ENCODE measurements at regions not wholly inside any gene's neighbourhood (a gene's known extent, or its start where the extent isn't known, plus 50 kb on each side); places are given as distances from the start of the nearest gene placed in this dataset.
A peak's percentile ranks its signal among the peaks of the same experiment; 100 is the strongest.

GRCh38 chr1:244237445-244237844 is 186.4 kb downstream of the ZBTB18 start:
- ATAC-seq (no peak), DNase-seq (no peak)
- intact Hi-C loops (cut with micrococcal nuclease) = no loop called here

GRCh38 chr1:244239261-244239770 is 188.2 kb downstream of the ZBTB18 start:
- DNase-seq (no peak), ATAC-seq (no peak)
- intact Hi-C loops (cut with micrococcal nuclease) = no loop called here

GRCh38 chr1:244241438-244241837 is 190.4 kb downstream of the ZBTB18 start:
- intact Hi-C loops (cut with micrococcal nuclease) = no loop called here
- ATAC-seq (no peak), DNase-seq (no peak)

GRCh38 chr1:244242446-244242845 is 191.4 kb downstream of the ZBTB18 start:
- intact Hi-C loops (cut with micrococcal nuclease) = no loop called here
- ATAC-seq (no peak), DNase-seq (no peak)

- DNase-seq (no peak), ATAC-seq (no peak)
- intact Hi-C loops (cut with micrococcal nuclease) = no loop called here
Observed at GRCh38 chr1:244246334-244246733, 195.3 kb downstream of the ZBTB18 start.

- DNase-seq (no peak), ATAC-seq (no peak)
- intact Hi-C loops (cut with micrococcal nuclease) = no loop called here
Observed at GRCh38 chr1:244248426-244248825, 197.3 kb downstream of the ZBTB18 start.

GRCh38 chr1:244252211-244252610 is 199.5 kb downstream of the ADSS2 start:
- no peak for DNase-seq
- intact Hi-C loops (cut with micrococcal nuclease) = no loop called here
- ATAC-seq = no peak

- peak; percentile 46 for DNase-seq
- ATAC-seq = peak; percentile 77
- intact Hi-C loops (cut with micrococcal nuclease) = no loop called here
Observed at GRCh38 chr1:244254467-244254866, 197.2 kb downstream of the ADSS2 start.

- intact Hi-C loops (cut with micrococcal nuclease) = no loop called here
- no peak for ATAC-seq
- DNase-seq = no peak
Observed at GRCh38 chr1:244255426-244255965, 196.2 kb downstream of the ADSS2 start.

GRCh38 chr1:244256086-244256676 is 195.5 kb downstream of the ADSS2 start:
- intact Hi-C loops (cut with micrococcal nuclease) = no loop called here
- ATAC-seq (no peak), DNase-seq (no peak)

- ATAC-seq (no peak), DNase-seq (no peak)
- intact Hi-C loops (cut with micrococcal nuclease) = no loop called here
Observed at GRCh38 chr1:244264163-244264562, 187.5 kb downstream of the ADSS2 start.

GRCh38 chr1:244265507-244265906 is 186.2 kb downstream of the ADSS2 start:
- intact Hi-C loops (cut with micrococcal nuclease) = no loop called here
- DNase-seq (no peak), ATAC-seq (no peak)

- ATAC-seq = no peak
- intact Hi-C loops (cut with micrococcal nuclease) = no loop called here
- DNase-seq = no peak
Observed at GRCh38 chr1:244269169-244269568, 182.5 kb downstream of the ADSS2 start.

GRCh38 chr1:244271004-244271403 is 180.7 kb downstream of the ADSS2 start:
- intact Hi-C loops (cut with micrococcal nuclease) = loop anchor here (5.0 kb wide), 1 partner anchor 929 kb away; no protein-coding TSS in a partner anchor
- DNase-seq = no peak
- no peak for ATAC-seq

- DNase-seq = no peak
- intact Hi-C loops (cut with micrococcal nuclease) = loop anchor here (5.0 kb wide), 1 partner anchor 929 kb away; no protein-coding TSS in a partner anchor
- no peak for ATAC-seq
Observed at GRCh38 chr1:244271691-244272308, 179.9 kb downstream of the ADSS2 start.

- DNase-seq (peak; percentile 51), ATAC-seq (peak; percentile 90)
- intact Hi-C loops (cut with micrococcal nuclease) = loop anchor here (5.0 kb wide), 1 partner anchor 930 kb away; no protein-coding TSS in a partner anchor
Observed at GRCh38 chr1:244272471-244273261, 179.0 kb downstream of the ADSS2 start.

GRCh38 chr1:244273262-244273844 is 178.4 kb downstream of the ADSS2 start:
- intact Hi-C loops (cut with micrococcal nuclease) = loop anchor here (5.0 kb wide), 1 partner anchor 931 kb away; no protein-coding TSS in a partner anchor
- DNase-seq (no peak), ATAC-seq (no peak)

GRCh38 chr1:244273845-244274619 is 177.7 kb downstream of the ADSS2 start:
- DNase-seq (peak; percentile 47), ATAC-seq (peak; percentile 85)
- intact Hi-C loops (cut with micrococcal nuclease) = loop anchor here (5.0 kb wide), 1 partner anchor 932 kb away; no protein-coding TSS in a partner anchor

- no peak for ATAC-seq
- intact Hi-C loops (cut with micrococcal nuclease) = no loop called here
- DNase-seq = no peak
Observed at GRCh38 chr1:244276646-244277045, 175.1 kb downstream of the ADSS2 start.
